Neural cell (in vitro differentiated cells): ENCODE measurements at regions not wholly inside any gene's neighbourhood (a gene's known extent, or its start where the extent isn't known, plus 50 kb on each side); places are given as distances from the start of the nearest gene placed in this dataset.

ENCODE experiments used
- EP300 ChIP-seq: fragments of 450-650 bp; conservative IDR thresholded peaks from 2 replicates; pipeline ENCODE4 v1.6.1; 2014; ENCODE audit warnings: antibody characterized with exemption, mild to moderate bottlenecking, moderate library complexity; ENCODE audit not compliant: poor library complexity, severe bottlenecking
- EZH2 ChIP-seq: fragments of 200-600, 300-800 bp; shearing (Covaris generic), sonication (generic); IDR thresholded peaks from 2 replicates; pipeline ENCODE4 v1.6.1; 2014; ENCODE audit warnings: antibody characterized with exemption, low read length, borderline replicate concordance, mild to moderate bottlenecking; ENCODE audit not compliant: insufficient read depth, poor library complexity, severe bottlenecking
- TAF1 ChIP-seq: IDR thresholded peaks from 2 replicates; pipeline ENCODE4 v1.6.1; 2012; ENCODE audit warnings: low read depth
- TF ChIP-seq, protein P1 (sequence below): fragments of 450-650 bp; IDR thresholded peaks from 2 replicates; pipeline ENCODE4 v1.5.1; 2014; ENCODE audit warnings: antibody characterized with exemption, mild to moderate bottlenecking, moderate library complexity; ENCODE audit not compliant: poor library complexity, severe bottlenecking
- TF ChIP-seq, protein P2 (sequence below): IDR thresholded peaks from 2 replicates; pipeline ENCODE4 v1.6.1; 2012; ENCODE audit warnings: borderline replicate concordance

DNA sequence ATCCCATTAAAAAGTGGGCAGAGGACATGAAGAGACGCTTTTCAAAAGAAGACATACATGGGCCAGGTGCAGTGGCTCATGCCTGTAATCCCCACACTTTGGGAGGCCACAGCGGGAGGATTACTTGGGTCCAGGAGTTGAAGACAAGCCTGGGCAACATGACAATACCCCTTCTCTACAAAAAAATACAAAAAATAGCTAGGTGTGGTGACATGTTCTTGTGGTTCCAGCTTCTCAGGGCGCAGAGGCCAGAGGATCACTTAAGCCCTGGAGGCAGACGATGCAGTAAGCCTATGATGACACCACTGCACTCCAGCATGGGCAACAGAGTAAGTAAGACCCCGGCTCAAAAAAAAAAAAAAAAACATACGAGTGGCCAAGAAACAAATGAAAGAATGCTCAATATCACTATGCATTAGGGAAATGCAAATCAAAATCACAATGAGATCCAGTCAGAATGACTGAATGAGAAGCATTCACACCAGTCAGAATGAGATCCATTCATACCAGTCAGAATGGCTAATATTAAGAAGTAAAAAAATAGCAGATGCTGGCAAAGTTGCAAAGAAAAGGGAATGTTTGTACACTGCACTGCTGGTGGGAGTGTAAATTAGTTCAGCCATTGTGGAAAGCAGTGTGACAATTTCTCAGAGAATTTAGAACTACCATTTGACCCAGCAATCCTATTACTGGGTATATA lies 550.2 kb upstream of the SLC39A10 start:
- TF ChIP-seq, protein P1, sequence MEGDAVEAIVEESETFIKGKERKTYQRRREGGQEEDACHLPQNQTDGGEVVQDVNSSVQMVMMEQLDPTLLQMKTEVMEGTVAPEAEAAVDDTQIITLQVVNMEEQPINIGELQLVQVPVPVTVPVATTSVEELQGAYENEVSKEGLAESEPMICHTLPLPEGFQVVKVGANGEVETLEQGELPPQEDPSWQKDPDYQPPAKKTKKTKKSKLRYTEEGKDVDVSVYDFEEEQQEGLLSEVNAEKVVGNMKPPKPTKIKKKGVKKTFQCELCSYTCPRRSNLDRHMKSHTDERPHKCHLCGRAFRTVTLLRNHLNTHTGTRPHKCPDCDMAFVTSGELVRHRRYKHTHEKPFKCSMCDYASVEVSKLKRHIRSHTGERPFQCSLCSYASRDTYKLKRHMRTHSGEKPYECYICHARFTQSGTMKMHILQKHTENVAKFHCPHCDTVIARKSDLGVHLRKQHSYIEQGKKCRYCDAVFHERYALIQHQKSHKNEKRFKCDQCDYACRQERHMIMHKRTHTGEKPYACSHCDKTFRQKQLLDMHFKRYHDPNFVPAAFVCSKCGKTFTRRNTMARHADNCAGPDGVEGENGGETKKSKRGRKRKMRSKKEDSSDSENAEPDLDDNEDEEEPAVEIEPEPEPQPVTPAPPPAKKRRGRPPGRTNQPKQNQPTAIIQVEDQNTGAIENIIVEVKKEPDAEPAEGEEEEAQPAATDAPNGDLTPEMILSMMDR, result no peak
- TF ChIP-seq, protein P2, sequence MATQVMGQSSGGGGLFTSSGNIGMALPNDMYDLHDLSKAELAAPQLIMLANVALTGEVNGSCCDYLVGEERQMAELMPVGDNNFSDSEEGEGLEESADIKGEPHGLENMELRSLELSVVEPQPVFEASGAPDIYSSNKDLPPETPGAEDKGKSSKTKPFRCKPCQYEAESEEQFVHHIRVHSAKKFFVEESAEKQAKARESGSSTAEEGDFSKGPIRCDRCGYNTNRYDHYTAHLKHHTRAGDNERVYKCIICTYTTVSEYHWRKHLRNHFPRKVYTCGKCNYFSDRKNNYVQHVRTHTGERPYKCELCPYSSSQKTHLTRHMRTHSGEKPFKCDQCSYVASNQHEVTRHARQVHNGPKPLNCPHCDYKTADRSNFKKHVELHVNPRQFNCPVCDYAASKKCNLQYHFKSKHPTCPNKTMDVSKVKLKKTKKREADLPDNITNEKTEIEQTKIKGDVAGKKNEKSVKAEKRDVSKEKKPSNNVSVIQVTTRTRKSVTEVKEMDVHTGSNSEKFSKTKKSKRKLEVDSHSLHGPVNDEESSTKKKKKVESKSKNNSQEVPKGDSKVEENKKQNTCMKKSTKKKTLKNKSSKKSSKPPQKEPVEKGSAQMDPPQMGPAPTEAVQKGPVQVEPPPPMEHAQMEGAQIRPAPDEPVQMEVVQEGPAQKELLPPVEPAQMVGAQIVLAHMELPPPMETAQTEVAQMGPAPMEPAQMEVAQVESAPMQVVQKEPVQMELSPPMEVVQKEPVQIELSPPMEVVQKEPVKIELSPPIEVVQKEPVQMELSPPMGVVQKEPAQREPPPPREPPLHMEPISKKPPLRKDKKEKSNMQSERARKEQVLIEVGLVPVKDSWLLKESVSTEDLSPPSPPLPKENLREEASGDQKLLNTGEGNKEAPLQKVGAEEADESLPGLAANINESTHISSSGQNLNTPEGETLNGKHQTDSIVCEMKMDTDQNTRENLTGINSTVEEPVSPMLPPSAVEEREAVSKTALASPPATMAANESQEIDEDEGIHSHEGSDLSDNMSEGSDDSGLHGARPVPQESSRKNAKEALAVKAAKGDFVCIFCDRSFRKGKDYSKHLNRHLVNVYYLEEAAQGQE, result no peak
- no peak for TF ChIP-seq EP300
- TF ChIP-seq TAF1, result no peak
- TF ChIP-seq EZH2, result no peak
